H1 (cell line): ENCODE measurements at regions not wholly inside any gene's neighbourhood (a gene's known extent, or its start where the extent isn't known, plus 50 kb on each side); places are given as distances from the start of the nearest gene placed in this dataset.

ENCODE experiments used
- CTCF ChIA-PET: fragments of 300-600 bp; sonication (Branson Sonifier 250); formaldehyde crosslinking; loops from one replicate; lab custom pipeline; 2021; ENCODE audit not compliant: partially characterized antibody; lab: Charles Lee
- POLR2A ChIA-PET: fragments of 300-600 bp; sonication (Branson Sonifier 250); formaldehyde crosslinking; loops from one replicate; lab custom pipeline; 2021; ENCODE audit warnings: inconsistent platforms; ENCODE audit not compliant: partially characterized antibody; lab: Charles Lee
- DNase-seq, 2 experiments: peaks; one replicate each; pipeline versions ENCODE4 v3.0.0 to v3.0.0-alpha.2; 2010 to 2022; ENCODE audit warnings: low spot score in 2 of 2, low read depth in 1 of 2, mixed read lengths in 1 of 2
- FAIRE-seq: peaks from 2 replicates; lab custom pipeline; 2011; peaks lifted over from hg19 to GRCh38; lab: Jason Lieb, UNC
- H2AFZ ChIP-seq: 2 replicates; pipeline ENCODE4 v1.8.1; 2012; ENCODE audit warnings: low read length, inconsistent platforms
- H2AK5ac ChIP-seq: 2 replicates; pipeline ENCODE4 v1.6.1; 2013; ENCODE audit warnings: low read depth, low read length
- H2BK120ac ChIP-seq: replicated peaks from 2 replicates; pipeline ENCODE3; 2013; ENCODE audit warnings: low read depth, low read length, inconsistent platforms
- H2BK12ac ChIP-seq: 2 replicates; pipeline ENCODE4 v1.6.1; 2013; ENCODE audit warnings: low read depth, low read length
- H2BK15ac ChIP-seq: 2 replicates; pipeline ENCODE4 v1.6.1; 2013; ENCODE audit warnings: low read length
- H2BK20ac ChIP-seq: 2 replicates; pipeline ENCODE4 v1.6.1; 2013; ENCODE audit warnings: low read length
- H2BK5ac ChIP-seq: 2 replicates; pipeline ENCODE4 v1.6.1; 2013; ENCODE audit warnings: low read depth, low read length
- H3K14ac ChIP-seq: 2 replicates; pipeline ENCODE4 v1.6.1; 2013; ENCODE audit warnings: inconsistent platforms; ENCODE audit not compliant: insufficient read length
- H3K18ac ChIP-seq: 2 replicates; pipeline ENCODE4 v1.6.1; 2013; ENCODE audit warnings: low read length; ENCODE audit errors: extremely low read depth
- H3K23ac ChIP-seq: 2 replicates; pipeline ENCODE4 v1.6.1; 2013; ENCODE audit warnings: inconsistent platforms; ENCODE audit not compliant: insufficient read length
- H3K23me2 ChIP-seq: 2 replicates; pipeline ENCODE4 v1.6.1; 2013; ENCODE audit warnings: low read depth, low read length
- H3K27ac ChIP-seq: 2 replicates; pipeline ENCODE4 v1.6.1; 2011; ENCODE audit warnings: low read depth, low read length, inconsistent platforms
- H3K27me3 ChIP-seq, 4 experiments: replicated peaks in 1 of 4; 1 replicate in 1 of 4; 2 replicates in 3 of 4; pipeline versions ENCODE4 v1.6.1 to v1.8.1; 2011 to 2013; ENCODE audit warnings: low read length in 3 of 4, mild to moderate bottlenecking in 3 of 4, inconsistent platforms in 2 of 4, mixed read lengths in 2 of 4, moderate library complexity in 1 of 4; ENCODE audit not compliant: control insufficient read depth in 3 of 4, insufficient read depth in 3 of 4; ENCODE audit errors: extremely low read depth in 1 of 4
- H3K36me3 ChIP-seq, 4 experiments: 2 replicates each; pipeline versions ENCODE4 v1.6.1 to v1.8.1; 2011 to 2013; ENCODE audit warnings: mild to moderate bottlenecking in 4 of 4, low read length in 3 of 4, moderate library complexity in 2 of 4, control low read depth in 1 of 4, inconsistent platforms in 1 of 4; ENCODE audit not compliant: insufficient read depth in 4 of 4, control insufficient read depth in 2 of 4
- H3K4ac ChIP-seq: replicated peaks from 2 replicates; pipeline ENCODE3; 2013; ENCODE audit warnings: low read length, low read depth, mixed read lengths, inconsistent platforms; ENCODE audit not compliant: insufficient read length
- H3K4me1 ChIP-seq, 4 experiments: replicated peaks in 1 of 4; 1 replicate in 1 of 4; 2 replicates in 3 of 4; pipeline versions ENCODE4 v1.6.1 to v1.8.1; 2011 to 2013; ENCODE audit warnings: low read length in 3 of 4, inconsistent platforms in 2 of 4, mixed read lengths in 1 of 4; ENCODE audit not compliant: insufficient read depth in 4 of 4, control insufficient read depth in 3 of 4
- H3K4me2 ChIP-seq, 2 experiments: 2 replicates each; pipeline versions ENCODE4 v1.6.1 to v1.8.1; 2011 to 2013; ENCODE audit warnings: low read depth in 2 of 2, low read length in 2 of 2, control low read depth in 1 of 2, inconsistent platforms in 1 of 2, mild to moderate bottlenecking in 1 of 2; ENCODE audit not compliant: insufficient read depth in 1 of 2
- H3K4me3 ChIP-seq, 4 experiments: fragments of 200-600, 300-600 bp in 1 of 4; sonication (generic), shearing (Covaris generic), sonication (Bioruptor Twin) in 1 of 4; 2 replicates each; pipeline versions ENCODE4 v1.5.1 to v1.8.1; 2011 to 2016; ENCODE audit warnings: low read length in 4 of 4, low read depth in 3 of 4, control low read depth in 2 of 4, inconsistent platforms in 2 of 4, mild to moderate bottlenecking in 2 of 4, mixed read lengths in 1 of 4, moderate library complexity in 1 of 4; ENCODE audit not compliant: insufficient read depth in 2 of 4; ENCODE audit errors: extremely low read depth in 1 of 4
- H3K56ac ChIP-seq: replicated peaks from 2 replicates; pipeline ENCODE3; 2013; ENCODE audit warnings: low read depth, mild to moderate bottlenecking, mixed read lengths, low read length, inconsistent platforms; ENCODE audit not compliant: insufficient read length
- H3K79me1 ChIP-seq: 2 replicates; pipeline ENCODE4 v1.6.1; 2013; ENCODE audit warnings: low read depth, low read length, control low read depth
- H3K79me2 ChIP-seq, 2 experiments: 2 replicates each; pipeline versions ENCODE4 v1.6.1 to v1.8.1; 2012 to 2013; ENCODE audit warnings: low read length in 2 of 2, mild to moderate bottlenecking in 2 of 2, inconsistent platforms in 1 of 2; ENCODE audit not compliant: insufficient read depth in 2 of 2, control insufficient read depth in 1 of 2
- H3K9ac ChIP-seq, 4 experiments: replicated peaks in 1 of 4; 1 replicate in 1 of 4; 2 replicates in 3 of 4; pipeline versions ENCODE4 v1.6.1 to v1.8.1; 2011 to 2013; ENCODE audit warnings: low read depth in 3 of 4, low read length in 3 of 4, control low read depth in 2 of 4, mild to moderate bottlenecking in 2 of 4, moderate library complexity in 2 of 4, inconsistent platforms in 1 of 4; ENCODE audit errors: extremely low read depth in 1 of 4
- H3K9me3 ChIP-seq, 2 experiments: 2 replicates each; pipeline versions ENCODE4 v1.6.1 to v1.8.1; 2012 to 2013; ENCODE audit warnings: mild to moderate bottlenecking in 2 of 2, moderate library complexity in 2 of 2, control low read depth in 1 of 2, inconsistent platforms in 1 of 2, low read depth in 1 of 2, low read length in 1 of 2, mixed read lengths in 1 of 2; ENCODE audit not compliant: insufficient read depth in 2 of 2
- H4K20me1 ChIP-seq, 2 experiments: replicated peaks in 1 of 2; 2 replicates each; pipeline versions ENCODE3 to v1.8.1; 2011 to 2013; ENCODE audit warnings: inconsistent platforms in 2 of 2, low read length in 2 of 2, mild to moderate bottlenecking in 1 of 2; ENCODE audit not compliant: insufficient read depth in 2 of 2, control insufficient read depth in 1 of 2
- H4K5ac ChIP-seq: 2 replicates; pipeline ENCODE4 v1.6.1; 2013; ENCODE audit warnings: low read length, low read depth, mixed read lengths, inconsistent platforms; ENCODE audit not compliant: insufficient read length
- H4K8ac ChIP-seq: 2 replicates; pipeline ENCODE4 v1.8.0; 2013; ENCODE audit warnings: mild to moderate bottlenecking, moderate library complexity, low read length, inconsistent platforms; ENCODE audit not compliant: insufficient read depth; ENCODE audit errors: extremely low read depth
- H4K91ac ChIP-seq: replicated peaks from 2 replicates; pipeline ENCODE3; 2013; ENCODE audit warnings: low read length, mixed read lengths, inconsistent platforms; ENCODE audit not compliant: insufficient read length
- BCL11A ChIP-seq, 2 experiments: IDR thresholded peaks; one replicate each; pipeline ENCODE4 v1.6.1; 2011; ENCODE audit warnings: low read depth in 2 of 2, low read length in 2 of 2, mild to moderate bottlenecking in 2 of 2
- CTCF ChIP-seq, 3 experiments: IDR thresholded peaks; 1 replicate in 2 of 3; 2 replicates in 1 of 3; pipeline versions ENCODE4 v1.5.1 to v1.6.1; 2011; ENCODE audit warnings: low read length in 3 of 3, mild to moderate bottlenecking in 3 of 3, inconsistent platforms in 2 of 3, low read depth in 1 of 3, moderate library complexity in 1 of 3; ENCODE audit not compliant: insufficient read depth in 1 of 3; ENCODE audit errors: control extremely low read depth in 1 of 3
- RFX5 ChIP-seq: IDR thresholded peaks from 2 replicates; pipeline ENCODE4 v1.6.1; 2011; ENCODE audit warnings: low read depth, low read length, improper control_type of control experiment, borderline replicate concordance
- WGBS, 2 experiments: shearing (Covaris generic) in 1 of 2; methylation state at CpG; one replicate each; pipeline versions ENCODE4 v1.1.6 to v1.1.7; 2013 to 2015; ENCODE audit warnings: low lambda C conversion rate in 2 of 2, mixed read lengths in 2 of 2, inconsistent platforms in 1 of 2, low coverage in 1 of 2, missing lambda C conversion rate in 1 of 2; ENCODE audit not compliant: insufficient replicate concordance in 2 of 2, insufficient coverage in 1 of 2, insufficient read length in 1 of 2; ENCODE audit errors: extremely low coverage in 1 of 2, missing lambda C conversion rate in 1 of 2; 5-methylcytosine and 5-hydroxymethylcytosine counted together

DNA sequence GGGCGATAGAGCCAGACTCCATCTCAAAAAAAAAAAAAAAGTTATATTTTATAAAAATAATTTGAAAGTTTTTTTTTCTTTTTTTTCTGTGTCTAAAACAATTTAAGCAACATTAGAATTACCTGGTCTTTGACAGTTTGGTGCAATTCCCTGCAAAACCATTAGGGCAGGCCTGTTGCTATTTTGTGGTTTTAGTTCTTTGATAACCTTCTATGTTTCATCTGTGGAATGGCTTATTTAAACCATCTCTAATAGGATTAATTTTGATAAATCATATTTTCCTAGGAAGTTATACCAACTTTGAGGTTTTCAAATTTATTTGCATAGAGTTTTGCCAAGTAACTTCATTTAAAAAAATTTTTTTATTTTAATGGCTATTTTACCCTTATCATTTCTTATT lies 141.2 kb upstream of the TWIST2 start:
- Histone ChIP-seq H3K79me1 (no peaks in the 10 kb centered on the region), H2BK120ac (no peak overlapping the region), H3K9ac (no peak overlapping the region), H4K91ac (no peak overlapping the region), H2AFZ (no peak overlapping the region), H3K4me3 (no peak overlapping the region), H3K56ac (no peak overlapping the region), H3K4me1 (no peaks in the 10 kb centered on the region), H2BK5ac (no peak overlapping the region), H3K23me2 (no peaks in the 10 kb centered on the region), H4K20me1 (no peaks in the 10 kb centered on the region), H2BK12ac (no peak overlapping the region), H3K9me3 (no peaks in the 10 kb centered on the region), H3K27me3 (no peaks in the 10 kb centered on the region; a peak in 1 of 7 replicates), H3K27ac (no peak overlapping the region), H4K8ac (no peak overlapping the region), H2AK5ac (no peak overlapping the region), H3K18ac (no peak overlapping the region), H3K4ac (no peak overlapping the region), H4K5ac (no peak overlapping the region), H3K14ac (no peak overlapping the region), H3K4me2 (no peak overlapping the region), H3K79me2 (no peaks in the 10 kb centered on the region), H3K23ac (no peak overlapping the region), H2BK15ac (no peak overlapping the region), H2BK20ac (no peak overlapping the region), H3K36me3 (no peaks in the 10 kb centered on the region)
- TF ChIP-seq CTCF (IDR thresholded peaks at IDR 0.05; ENCODE audit: control extremely low read depth in 1 of 3, insufficient read depth in 1 of 3, low read depth in 1 of 3, low read length in 3 of 3) (peak in 1 of 3 experiments; percentile 3; a peak in 1 of 4 replicates), RFX5 (no peak), BCL11A (IDR thresholded peaks at IDR 0.05; ENCODE audit: low read depth in 2 of 2, low read length in 2 of 2) (no peak)
- POLR2A ChIA-PET: no interaction called here
- DNase-seq (no peak), FAIRE-seq (no peak)
- no CpG with 5 or more reads among the region's 1 CpG for WGBS, 2 experiments
- CTCF ChIA-PET: no interaction called here
